NK-92 treated with Interleukin-12 subunit alpha and Interleukin-12 subunit beta, amount 100 ng/mL, for 24 hours (cell line): ENCODE measurements at regions not wholly inside any gene's neighbourhood (a gene's known extent, or its start where the extent isn't known, plus 50 kb on each side); places are given as distances from the start of the nearest gene placed in this dataset.

Source experiments
- DNase-seq: peaks from one replicate; lab custom pipeline; 2025; lab: John Stamatoyannopoulos, UW

- DNase-seq = peak; percentile 46
These were observed 66.2 kb downstream of the PTGER2 start for GRCh38 chr14:52380294-52380693.
